ENCODE measurements at regions not wholly inside any gene's neighbourhood (a gene's known extent, or its start where the extent isn't known, plus 50 kb on each side); places are given as distances from the start of the nearest gene placed in this dataset.
"Not testable (repeated sequence)": the region's sequence is repeated elsewhere in the genome, so short reads cannot be mapped to it uniquely, and the experiment has no call there.

- DNase-seq, result no peak
- Histone ChIP-seq H3K27ac (no peak overlapping the region), H3K27me3 (replicated peaks in 1 of 7) (peaks cover 0 to 5% (median 0%) of the 10 kb centered on the region in 7 donors), H3K4me3 (no peak overlapping the region), H3K9me3 (no peaks in the 10 kb centered on the region), H3K4me1 (no peaks in the 10 kb centered on the region), H3K36me3 (no peaks in the 10 kb centered on the region)
- no peak for TF ChIP-seq POLR2AphosphoS5 (IDR thresholded peaks at IDR 0.05)
- no peak for TF ChIP-seq CTCF (IDR thresholded peaks at IDR 0.05 in 8 of 11, conservative IDR thresholded peaks at IDR 0.05 in 3 of 11)
- TF ChIP-seq POLR2A (IDR thresholded peaks at IDR 0.05), result no peak
- WGBS, 5 donors, result 72 to 83% (median 75%) methylated on average over 2 of the region's 2 CpGs
- intact Hi-C loops (cut with DNase I; ENCODE audit: low total_unique reads), result no loop called here
These were observed 190.5 kb upstream of the CMC1 start for GRCh38 chr3:28050885-28051284.

- intact Hi-C loops (cut with DNase I; ENCODE audit: low total_unique reads), result no loop called here
These were observed 187.7 kb upstream of the CMC1 start for GRCh38 chr3:28053759-28054158.

GRCh38 chr3:28056806-28057205 is 184.6 kb upstream of the CMC1 start:
- 73 to 83% (median 79%) methylated on average over 2 of the region's 2 CpGs for WGBS, 5 donors

More at GRCh38 chr3:28053759-28054158, 187.7 kb upstream of the CMC1 start:
- DNase-seq, result no peak
- Histone ChIP-seq H3K4me3 (no peak overlapping the region), H3K4me1 (no peaks in the 10 kb centered on the region), H3K27me3 (replicated peaks in 1 of 7) (peaks cover 0 to 5% (median 0%) of the 10 kb centered on the region in 7 donors), H3K36me3 (no peaks in the 10 kb centered on the region), H3K27ac (no peak overlapping the region), H3K9me3 (no peaks in the 10 kb centered on the region)
- TF ChIP-seq CTCF (IDR thresholded peaks at IDR 0.05 in 8 of 11, conservative IDR thresholded peaks at IDR 0.05 in 3 of 11) (no peak), POLR2A (IDR thresholded peaks at IDR 0.05) (no peak), POLR2AphosphoS5 (IDR thresholded peaks at IDR 0.05) (no peak)
- WGBS, 5 donors, result 27 to 46% (median 38%) methylated on average over 1 of the region's 1 CpG

GRCh38 chr3:28057539-28057938 is 183.9 kb upstream of the CMC1 start:
- Histone ChIP-seq H3K9me3 (no peaks in the 10 kb centered on the region), H3K4me3 (no peak overlapping the region), H3K36me3 (no peaks in the 10 kb centered on the region), H3K4me1 (no peaks in the 10 kb centered on the region), H3K27ac (no peak overlapping the region), H3K27me3 (replicated peaks in 1 of 7) (peaks cover 0 to 5% (median 0%) of the 10 kb centered on the region in 7 donors)
- no peak for TF ChIP-seq POLR2AphosphoS5 (IDR thresholded peaks at IDR 0.05)
- no peak for TF ChIP-seq POLR2A (IDR thresholded peaks at IDR 0.05)
- no peak for TF ChIP-seq CTCF (IDR thresholded peaks at IDR 0.05 in 8 of 11, conservative IDR thresholded peaks at IDR 0.05 in 3 of 11)
- no peak for DNase-seq
- intact Hi-C loops (cut with DNase I; ENCODE audit: low total_unique reads), result no loop called here
- 67 to 86% (median 79%) methylated on average over 2 of the region's 2 CpGs for WGBS, 5 donors

More at GRCh38 chr3:28056806-28057205, 184.6 kb upstream of the CMC1 start:
- no peaks in the 10 kb centered on the region for H3K36me3 ChIP-seq
- TF ChIP-seq POLR2AphosphoS5 (IDR thresholded peaks at IDR 0.05), result no peak
- no peak for TF ChIP-seq CTCF (IDR thresholded peaks at IDR 0.05 in 8 of 11, conservative IDR thresholded peaks at IDR 0.05 in 3 of 11)
- no peak for TF ChIP-seq POLR2A (IDR thresholded peaks at IDR 0.05)
- H3K27me3 ChIP-seq (replicated peaks in 1 of 7), result peaks cover 0 to 5% (median 0%) of the 10 kb centered on the region in 7 donors
- H3K4me1 ChIP-seq, result no peaks in the 10 kb centered on the region
- H3K4me3 ChIP-seq, result no peak overlapping the region
- H3K9me3 ChIP-seq, result no peaks in the 10 kb centered on the region
- intact Hi-C loops (cut with DNase I; ENCODE audit: low total_unique reads), result no loop called here
- no peak overlapping the region for H3K27ac ChIP-seq
- no peak for DNase-seq

- H3K9me3 ChIP-seq; DNase-seq; H3K36me3 ChIP-seq; intact Hi-C loops (cut with DNase I; ENCODE audit: low total_unique reads); H3K27ac ChIP-seq; H3K27me3 ChIP-seq (replicated peaks in 1 of 7); H3K4me1 ChIP-seq; H3K4me3 ChIP-seq: not testable (repeated sequence)
- 88 to 93% (median 92%) methylated on average over 16 to 25 of the region's 25 CpGs for WGBS, 5 donors
These were observed 182.2 kb upstream of the CMC1 start for GRCh38 chr3:28059199-28059598.
